ENCODE measurements at regions not wholly inside any gene's neighbourhood (a gene's known extent, or its start where the extent isn't known, plus 50 kb on each side); places are given as distances from the start of the nearest gene placed in this dataset.

DNA sequence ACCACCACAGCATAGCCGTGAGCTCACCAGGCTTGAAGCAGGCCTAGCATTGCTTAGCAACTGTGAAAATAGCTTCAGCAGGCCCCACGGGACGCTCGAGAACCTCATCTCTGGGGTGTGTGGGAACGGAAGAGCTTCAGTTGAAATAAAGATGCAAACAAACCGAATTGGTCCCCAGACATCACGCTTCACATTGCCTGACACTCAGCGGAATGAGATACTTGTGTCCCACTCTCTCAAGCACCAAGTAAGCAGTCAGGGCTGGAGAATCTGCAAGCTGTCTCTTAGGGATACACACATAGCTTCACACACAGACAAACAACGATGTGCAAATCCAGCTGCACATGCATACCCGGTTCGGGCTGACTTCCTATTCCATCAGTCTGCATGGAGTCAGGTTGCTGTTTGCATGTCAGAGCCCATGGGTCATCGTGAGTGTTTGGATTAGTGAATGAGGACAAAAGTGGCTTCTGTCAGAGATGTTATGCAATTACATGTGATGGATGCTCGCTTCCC, 205.7 kb downstream of the SNX19 start:
- DNase-seq (ENCODE audit: low read depth, low spot score) = no peak

DNA sequence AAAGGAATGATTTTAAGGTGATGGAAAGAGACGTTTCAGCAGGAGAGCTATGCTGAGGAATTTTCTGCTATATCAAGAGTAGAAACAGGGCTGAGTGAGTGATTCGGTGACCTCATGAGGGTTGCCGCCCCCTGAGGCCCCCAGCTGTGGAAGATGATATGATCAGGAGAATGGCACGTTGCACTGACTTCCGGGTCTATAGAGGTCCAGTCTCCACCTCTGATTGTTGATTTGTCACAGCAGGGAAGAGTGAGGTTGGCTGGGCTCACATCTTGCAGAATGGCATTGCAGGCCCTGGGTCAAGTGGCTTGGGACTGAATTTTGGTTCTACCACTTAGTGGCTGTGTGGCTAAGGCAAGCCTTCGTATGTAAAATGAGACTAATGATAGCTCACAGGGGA, 205.1 kb downstream of the SNX19 start:
- no peak for DNase-seq (ENCODE audit: low read depth, low spot score)

DNA sequence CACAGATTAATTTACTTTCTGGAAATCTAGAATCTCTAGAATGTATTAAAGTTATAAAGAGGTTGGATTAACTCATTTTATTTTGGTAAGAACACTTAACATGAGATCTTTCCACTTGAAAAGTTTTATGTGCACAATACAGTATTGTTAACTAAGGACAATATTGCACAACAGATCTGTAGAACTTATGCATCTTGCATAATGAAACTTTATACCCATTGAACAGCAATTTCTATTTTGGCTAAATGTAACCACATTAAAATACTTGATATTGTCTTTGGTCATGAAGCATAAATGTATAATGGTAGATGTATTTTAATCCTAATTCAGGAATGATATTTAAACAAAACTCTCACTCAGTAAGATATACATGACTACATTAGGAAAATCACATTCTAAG, 203.8 kb downstream of the SNX19 start:
- no peak for DNase-seq (ENCODE audit: low read depth, low spot score)

DNA sequence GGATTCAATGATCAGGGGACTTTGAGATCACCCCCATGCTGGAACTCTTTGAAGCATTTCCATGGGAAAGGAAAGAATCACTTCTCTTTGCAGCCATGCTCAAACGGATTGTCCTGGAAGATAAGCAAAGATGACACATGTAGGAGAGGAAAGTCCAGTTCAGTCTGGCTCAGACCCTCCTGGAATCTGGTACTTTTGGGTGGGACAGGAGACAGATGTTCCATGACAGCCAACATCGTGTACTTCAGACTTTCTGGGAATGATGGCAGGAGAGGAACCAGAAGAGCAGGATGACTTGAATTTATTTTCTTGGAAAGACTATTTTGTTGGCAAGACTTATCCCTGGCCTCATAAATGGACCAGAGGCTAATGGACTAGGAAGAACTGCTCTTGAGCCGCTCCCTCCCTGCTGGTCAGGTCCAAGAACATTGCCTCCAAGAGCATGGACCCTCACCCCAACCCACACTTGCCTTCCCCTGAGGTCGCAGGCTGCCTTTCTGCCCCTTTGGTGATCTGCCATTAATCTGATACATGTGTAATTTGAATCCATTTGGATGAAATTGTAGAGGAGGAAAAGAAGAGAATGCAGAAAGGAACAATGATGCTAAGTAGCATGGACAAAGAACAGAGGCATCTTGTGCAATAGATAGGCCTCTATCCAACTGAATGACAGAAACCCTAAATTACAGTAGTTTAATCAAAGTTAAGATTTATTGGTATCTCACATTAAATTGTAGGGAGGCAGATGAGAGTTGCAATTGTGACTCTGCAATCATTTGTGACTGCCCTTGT, 201.0 kb downstream of the SNX19 start:
- DNase-seq (ENCODE audit: low read depth, low spot score) = no peak

DNA sequence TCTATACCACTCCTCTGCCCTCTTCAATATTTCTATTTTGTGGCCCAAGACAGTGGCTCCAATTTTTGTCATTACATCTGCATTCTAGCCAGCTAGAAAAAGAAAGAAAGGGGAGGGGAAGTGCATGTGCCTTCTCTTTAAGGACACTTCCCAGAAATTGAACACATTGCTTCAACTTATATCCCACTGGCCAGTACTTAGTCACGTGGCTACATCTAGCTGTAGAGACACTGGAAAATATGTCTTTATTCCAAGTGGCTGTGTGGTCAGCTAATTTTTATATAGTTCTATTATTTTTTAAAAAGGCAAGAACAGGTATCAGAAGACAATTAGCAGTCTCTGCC, 200.4 kb downstream of the SNX19 start:
- no peak for DNase-seq (ENCODE audit: low read depth, low spot score)

DNA sequence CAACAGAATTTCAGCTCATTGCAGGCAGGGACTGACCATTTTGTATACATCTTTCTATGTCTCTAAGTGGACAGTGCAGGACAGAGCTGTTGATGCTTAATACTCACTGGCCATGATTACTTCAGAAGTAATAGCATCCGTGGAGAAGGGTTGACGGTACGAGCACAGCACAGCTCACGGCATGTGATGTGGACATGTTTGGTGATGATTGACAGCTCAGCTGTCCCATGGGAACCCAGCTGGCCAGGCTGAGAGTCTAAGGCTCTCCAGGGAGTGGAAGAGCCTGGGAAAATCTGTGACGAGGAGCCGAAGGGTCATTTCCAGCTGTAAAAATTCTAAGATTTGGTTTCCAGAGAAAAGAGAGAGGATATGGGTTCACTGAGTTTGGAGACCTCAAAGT, 198.2 kb downstream of the SNX19 start:
- no peak for DNase-seq (ENCODE audit: low read depth, low spot score)

DNA sequence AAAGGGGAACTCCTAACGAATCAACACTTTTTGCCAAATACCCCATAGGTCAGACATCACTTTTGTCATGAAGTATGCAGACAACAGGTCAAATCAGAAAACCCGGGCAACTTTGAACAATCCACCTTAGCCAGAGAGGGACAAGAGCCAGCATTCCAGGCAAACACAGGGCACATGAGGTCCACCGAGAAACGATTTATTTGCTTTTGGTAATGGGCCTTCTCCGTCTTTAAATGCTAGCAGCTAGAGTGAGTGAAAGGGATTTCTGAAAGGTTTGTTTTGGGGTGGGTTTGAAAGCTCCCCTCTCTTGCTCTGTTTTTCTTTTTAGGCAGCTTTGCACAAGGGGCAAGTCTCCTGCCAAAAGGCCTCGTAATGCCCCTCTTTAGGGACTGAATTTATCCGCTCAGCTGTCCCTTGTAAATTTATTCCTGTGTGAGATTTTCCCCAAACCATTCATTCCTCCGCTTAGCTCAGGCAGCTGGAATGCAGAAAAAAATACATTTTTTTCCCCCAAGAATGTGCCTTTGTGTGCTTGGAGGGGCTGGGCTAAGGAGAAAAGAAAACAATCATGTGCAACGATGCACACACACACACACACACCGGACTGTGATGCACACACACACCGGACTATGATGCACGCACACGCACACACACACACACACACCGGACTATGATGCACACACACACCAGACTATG, 196.9 kb downstream of the SNX19 start:
- DNase-seq (ENCODE audit: low read depth, low spot score) = no peak

DNA sequence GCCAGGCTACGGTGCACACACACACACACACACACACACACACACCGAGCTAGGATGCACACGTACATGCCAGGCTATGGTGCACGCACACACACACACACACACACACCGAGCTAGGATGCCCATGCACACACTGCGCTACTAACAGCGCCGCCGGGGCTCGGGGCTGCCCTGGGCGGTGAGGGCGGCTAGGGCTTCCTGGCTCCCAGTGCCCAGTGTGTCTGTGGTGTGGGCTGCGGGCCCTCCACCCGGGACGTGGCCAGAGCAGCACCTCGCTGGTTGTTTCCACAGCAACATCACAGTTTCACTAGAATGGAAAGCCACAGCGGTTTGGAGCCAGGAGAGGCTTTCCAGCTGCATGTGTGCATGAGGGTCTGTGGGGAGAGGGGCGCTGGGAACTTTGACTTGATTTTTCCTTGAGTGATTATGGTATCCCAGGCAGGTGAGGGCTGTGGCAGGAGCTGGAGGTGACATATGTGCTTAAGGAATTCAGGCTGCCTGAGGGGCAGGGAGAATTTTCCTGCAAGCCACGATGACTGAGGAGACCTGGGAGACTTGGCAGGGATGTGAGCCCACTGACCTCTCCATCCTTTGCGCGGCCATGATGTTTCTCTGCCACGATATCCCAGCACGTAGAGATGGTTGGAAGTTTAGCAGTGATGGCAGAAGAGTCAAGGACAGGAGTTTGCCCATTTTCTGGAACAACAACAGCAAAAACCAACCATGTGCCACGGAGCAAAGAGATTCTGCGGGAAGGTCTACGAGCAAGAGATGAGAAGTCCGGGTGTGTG, 195.9 kb downstream of the SNX19 start:
- DNase-seq (ENCODE audit: low read depth, low spot score) = no peak

DNA sequence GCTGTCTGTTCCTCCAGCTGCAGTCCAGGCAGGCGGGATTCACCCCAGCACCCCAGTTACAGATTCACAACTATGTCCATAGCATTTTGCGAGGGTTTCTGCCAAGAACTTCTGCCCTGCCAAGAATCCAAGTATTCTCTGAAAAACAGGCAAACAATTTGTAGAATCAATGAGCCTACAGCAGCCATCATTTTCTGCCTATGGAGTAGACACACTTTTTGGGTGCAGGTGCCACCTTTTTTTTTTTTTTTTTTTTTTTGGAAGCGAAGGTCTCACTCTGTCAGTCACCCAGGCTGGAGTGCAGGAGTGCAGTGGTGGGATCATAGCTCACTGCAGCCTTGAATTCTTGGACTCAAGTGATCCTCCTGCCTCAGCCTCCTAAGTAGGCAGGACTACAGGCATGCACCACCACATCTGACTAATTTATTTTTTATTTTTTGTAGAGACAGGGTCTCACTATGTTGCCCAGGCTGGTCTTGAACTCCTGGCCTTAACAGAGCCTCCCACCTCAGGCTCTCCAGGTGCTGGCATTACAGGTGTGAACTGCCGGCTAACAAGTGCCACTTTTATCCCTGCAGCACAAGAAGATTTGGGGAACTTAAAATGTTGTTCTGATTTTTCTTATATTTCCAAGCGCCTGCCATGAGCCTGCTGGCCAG, 195.1 kb downstream of the SNX19 start:
- DNase-seq (ENCODE audit: low read depth, low spot score) = no peak

DNA sequence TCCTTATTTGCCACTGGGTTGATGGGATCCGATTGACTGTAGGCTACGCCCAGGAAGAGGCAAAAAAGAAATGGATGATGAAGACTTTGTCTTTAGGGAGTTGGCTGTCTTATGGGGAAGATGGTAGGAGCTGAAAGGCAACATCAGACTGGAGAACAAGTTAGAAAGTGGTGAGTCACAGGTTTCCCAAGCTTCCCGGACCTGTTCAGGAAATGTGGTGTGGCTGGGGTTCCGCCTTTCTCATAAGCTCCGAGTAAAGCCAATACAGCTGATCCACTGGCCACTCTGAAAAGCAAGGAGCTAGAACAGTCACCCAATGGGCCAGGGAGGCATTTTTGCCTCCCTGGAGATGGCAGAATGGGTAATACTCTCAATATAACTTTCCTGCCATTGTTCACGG, 194.5 kb downstream of the SNX19 start:
- no peak for DNase-seq (ENCODE audit: low read depth, low spot score)

DNA sequence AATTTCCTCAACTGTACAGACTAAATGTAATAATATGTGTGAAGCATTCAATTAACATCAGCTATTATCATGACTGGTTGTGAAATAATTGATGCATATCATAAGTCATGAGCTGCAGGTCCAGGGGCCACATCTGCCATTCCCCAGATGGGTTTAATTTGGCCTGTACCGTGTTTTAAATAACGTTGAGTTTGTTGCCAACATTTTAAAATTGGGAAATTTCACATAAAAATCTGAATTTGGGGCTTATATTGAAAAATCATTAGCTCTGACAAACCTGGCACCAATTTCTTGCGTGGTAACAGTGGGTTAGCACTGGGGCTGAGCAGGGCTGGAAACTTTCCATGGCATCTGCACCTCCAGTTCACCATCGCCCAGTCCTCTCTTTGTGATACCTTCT, 193.9 kb downstream of the SNX19 start:
- DNase-seq (ENCODE audit: low read depth, low spot score) = no peak

DNA sequence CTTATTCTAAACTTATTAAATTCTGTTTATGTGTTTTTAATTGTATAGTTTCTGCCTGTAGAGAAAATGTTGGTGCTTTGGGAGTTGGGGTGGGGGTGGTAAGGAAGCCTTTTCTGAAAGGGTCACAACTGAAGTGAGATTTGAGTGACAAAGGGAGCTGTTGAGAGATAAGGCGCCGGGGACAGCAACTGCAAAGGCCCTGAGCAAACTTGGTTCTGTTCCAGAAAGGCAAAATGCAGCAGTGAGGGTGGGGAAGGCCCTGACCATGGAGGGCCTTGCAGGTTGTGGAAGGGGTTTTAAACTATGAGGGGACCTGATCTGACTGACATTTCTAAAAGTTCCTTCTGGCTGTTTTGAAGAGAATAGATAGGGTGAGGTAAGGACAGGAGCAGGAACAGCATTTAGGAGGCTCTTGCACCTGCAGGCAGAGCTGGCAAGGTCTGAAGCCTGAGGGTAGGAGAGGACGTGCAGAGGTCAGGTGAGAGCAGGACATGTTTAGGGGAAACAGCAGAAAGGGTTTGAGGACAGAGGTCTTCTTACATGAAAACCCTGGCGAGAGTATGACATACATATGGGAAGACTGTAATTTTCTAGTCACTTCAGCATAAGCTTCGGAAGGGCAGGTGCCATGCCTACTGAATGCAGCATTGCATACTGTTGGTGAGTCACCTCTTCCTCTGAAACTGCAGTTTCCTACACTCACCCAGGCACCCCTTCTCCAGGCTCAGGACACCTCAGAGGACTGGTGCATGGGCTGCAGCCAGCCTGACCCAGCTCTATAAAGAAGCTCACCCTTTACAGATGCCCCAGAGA, 190.7 kb downstream of the SNX19 start:
- DNase-seq (ENCODE audit: low read depth, low spot score) = no peak

DNA sequence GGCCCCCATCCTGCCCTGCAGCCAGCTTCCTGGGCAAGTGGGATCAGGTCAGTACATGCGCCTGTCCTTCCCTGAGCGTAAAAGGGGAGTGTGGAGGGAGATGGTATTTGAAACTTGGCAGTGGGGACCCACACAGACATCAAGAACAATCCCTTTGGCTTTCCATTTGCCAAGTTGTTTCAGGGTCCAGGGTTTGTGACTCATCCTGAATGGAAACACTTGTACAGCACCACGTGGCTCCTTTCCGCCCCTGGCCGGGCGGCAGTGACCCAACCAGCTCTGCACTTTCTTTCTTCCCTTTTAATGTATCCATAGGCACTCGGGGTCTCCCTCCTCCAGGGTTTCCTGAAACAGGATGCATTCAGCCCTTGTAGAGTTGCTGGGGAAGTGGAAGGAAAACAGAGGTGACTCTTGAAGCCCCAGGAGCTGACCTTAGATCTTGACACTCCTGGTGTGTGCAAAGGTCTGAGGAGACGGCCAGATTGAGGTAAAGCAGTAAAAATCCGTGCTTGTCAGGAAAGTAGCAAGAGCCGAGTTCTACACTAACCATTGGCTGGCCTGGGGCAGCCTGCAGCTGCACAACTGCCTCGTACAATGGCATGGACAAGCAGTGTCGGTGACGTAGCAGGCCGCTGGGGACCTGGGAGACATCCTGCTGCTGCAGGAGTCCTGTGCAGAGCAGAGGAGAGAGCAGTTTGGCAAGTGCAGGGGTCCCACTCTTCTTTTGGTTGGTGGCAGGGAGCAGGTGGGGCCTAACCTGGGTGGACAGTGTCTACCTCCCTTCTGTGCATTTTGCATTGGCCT, 189.8 kb downstream of the SNX19 start:
- no peak for DNase-seq (ENCODE audit: low read depth, low spot score)

DNA sequence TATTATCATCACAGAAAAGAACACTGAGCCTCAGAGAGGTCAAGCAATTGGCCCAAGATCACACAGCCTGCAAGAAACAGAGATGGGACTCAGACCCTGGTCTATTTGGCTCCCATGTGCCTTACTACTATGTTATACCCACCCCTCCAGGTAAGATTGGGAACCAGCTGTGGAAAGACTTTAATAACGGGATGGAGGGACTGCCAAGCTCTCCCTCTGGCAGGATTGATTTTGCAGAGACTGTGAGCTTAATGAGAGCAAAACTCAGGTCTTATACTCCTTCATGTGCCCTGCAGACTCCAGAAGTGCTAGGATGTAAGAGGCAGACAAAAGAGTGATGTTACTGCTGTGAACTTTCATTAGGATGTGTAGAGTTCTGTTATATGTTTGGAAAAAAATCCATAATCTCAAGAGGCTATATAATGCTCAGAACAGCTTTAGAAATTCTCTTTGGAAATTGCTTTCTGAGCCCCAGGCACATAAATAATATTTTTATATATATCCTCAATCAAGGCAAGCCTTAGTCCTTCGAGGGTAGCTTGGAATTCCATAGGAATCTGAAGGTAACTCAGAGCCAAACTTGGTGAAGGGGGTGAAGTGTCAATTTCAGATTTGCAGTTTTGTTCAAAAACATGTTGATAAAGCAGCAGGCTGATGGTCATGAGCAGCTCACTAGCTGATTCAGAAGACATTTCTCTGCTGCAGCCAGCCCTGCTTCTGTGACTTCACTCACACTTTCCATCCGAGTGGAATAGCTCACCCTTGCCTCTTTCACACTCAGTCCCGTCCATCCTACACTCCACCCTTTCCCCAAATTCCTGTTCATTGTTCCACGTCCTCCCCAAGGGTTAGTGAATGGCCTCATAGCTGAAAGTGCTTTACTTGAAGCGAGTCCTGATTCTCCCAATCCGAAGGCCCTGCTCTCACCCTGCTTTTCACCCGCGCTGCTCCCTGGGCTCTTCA, 188.8 kb downstream of the SNX19 start:
- DNase-seq (ENCODE audit: low read depth, low spot score) = no peak

DNA sequence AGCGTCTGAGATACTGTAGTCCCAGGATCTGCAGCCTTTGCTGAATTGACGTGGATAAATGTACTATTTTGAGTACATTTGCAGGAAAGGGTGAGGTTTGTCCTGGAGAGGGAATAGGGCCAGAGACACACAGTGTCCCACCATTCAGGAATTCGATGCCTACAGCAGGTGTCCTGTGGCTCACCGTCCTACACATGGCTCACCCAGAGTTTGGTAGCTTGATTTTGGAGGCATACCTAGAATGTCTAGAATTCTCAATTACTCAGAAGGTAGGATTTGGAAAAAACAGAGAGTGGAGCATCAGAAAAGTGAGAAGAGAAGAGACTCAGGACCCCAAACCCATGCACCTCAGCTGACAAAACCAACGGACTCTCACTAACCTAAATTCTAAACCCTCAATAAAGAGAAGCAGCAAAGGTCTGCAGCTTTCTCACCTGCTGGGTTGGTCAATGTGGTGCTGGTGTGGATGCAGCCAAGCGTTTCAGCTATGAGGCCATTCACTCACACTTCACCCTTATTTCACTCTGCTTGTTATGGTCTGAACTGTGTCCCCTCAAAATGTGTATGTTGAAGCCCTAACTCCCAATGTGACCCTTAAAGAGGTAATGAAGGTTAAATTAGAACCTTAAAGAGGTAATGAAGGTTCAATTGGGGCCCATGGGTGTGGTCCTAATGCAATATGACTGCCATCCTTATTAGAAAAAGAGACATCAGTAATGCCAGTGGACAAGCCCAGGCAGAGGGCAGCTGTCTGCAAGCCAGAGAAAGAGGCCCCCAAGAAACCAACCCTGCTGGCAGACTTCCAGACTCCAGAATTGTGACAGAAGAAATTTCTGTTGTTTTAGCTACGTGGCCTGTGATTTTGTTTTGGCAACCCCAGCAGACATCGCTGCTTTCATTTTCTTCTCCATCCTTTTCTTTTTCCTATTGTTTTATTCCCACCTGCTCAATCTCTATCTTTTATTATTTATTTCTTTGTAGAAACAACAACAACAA, 187.8 kb downstream of the SNX19 start:
- no peak for DNase-seq (ENCODE audit: low read depth, low spot score)

DNA sequence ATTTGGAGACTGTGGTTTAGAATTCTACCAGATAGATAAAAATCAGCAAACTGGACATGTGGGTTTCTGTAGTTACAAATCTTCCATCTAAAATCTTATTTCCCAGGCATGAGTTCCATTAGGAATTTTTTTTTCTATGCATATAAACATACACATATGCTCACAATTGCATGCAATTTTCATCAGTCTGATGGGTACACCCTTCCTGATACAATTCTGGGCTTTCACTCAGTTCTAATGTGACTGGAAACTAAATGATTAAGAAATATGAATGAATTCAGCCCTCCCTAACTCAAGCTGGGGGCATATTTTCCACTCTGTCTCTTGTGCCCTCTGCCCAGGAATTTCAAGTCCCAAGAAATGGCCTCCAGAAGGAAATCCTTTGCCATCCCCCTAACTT, 187.1 kb downstream of the SNX19 start:
- no peak for DNase-seq (ENCODE audit: low read depth, low spot score)

DNA sequence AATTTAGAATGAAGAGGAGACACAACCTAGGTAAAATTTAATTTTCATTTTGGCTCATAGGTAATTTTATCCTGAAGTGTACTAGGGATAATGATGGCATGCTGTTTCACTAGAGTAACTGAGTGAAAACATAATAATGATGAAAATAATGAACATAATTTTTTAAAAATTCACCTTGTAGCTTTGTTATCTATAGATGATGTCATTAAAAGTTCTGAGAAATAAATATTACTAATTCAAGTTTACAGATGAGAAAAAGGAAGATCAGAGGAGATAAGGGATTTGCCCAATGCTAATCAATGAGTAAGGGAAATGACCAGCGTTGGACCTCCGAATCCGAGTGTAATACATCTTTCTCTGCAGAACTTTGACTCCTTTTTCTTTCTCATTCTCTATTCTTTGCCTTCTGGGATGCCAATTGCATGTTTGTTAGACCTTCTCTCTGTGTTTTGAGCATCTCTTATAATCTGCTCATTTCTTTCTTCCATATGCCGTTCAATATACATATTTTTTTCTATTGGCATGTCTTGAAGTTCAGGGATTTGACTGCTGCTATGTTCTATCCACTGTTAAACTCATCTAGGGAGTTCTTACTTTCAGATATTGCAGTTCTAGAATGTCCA, 186.5 kb downstream of the SNX19 start:
- DNase-seq (ENCODE audit: low read depth, low spot score) = no peak

Measured in brain pericyte (primary cell).